ENCODE measurements at regions not wholly inside any gene's neighbourhood (a gene's known extent, or its start where the extent isn't known, plus 50 kb on each side); places are given as distances from the start of the nearest gene placed in this dataset.

DNA sequence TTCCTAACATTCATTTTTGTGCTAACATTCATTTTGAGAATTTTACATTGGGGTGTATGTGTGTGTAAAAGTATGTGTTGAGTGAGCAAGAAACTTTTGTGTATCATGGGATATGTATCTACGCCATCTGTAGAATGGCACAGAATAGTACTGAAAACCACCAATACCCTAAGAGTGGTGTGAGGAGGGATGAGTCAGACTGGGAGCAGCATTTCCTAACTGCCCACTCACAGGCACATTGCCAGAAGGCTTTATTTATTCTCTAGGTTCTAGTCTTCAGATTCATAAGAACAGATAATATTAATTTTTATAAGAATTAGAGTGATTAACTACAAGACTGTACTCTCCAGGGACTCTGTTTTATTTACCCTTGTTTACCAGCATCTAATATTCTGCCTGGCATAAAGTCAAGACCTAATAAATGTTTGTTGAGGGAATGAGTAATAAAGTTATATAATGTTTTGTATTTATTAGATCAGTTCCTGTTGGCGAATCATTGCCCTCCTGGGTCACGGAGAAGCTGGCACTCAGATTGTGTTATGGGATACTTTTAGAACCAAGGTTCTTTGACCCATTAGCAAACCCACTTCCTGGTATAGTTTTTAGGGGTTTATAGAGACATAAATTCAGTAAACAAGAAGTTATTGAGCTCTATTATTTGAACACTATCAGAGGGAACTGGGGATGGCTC lies 159.1 kb upstream of the PPP2R2B start:
- DNase-seq = peak; percentile 49

DNA sequence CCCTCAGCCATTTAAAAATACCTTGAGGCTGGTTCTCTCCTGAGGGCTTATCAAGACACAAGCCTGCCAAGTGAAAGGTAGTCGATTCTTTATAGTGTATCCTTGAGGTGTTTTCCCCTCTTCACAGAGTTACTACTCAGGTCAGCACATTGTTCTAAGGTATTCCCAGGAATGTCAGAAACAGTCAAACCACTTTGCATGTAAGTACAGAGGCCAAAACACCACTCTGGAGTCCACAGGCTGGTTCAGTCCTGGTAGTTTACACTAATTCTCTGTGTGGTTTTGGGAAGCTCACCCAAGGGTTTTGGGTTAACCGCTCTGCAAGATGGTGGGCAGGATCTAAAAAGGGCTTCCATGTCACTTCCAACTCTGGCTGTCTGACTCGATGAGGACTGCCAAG lies 162.3 kb upstream of the PPP2R2B start:
- no peak for DNase-seq

DNA sequence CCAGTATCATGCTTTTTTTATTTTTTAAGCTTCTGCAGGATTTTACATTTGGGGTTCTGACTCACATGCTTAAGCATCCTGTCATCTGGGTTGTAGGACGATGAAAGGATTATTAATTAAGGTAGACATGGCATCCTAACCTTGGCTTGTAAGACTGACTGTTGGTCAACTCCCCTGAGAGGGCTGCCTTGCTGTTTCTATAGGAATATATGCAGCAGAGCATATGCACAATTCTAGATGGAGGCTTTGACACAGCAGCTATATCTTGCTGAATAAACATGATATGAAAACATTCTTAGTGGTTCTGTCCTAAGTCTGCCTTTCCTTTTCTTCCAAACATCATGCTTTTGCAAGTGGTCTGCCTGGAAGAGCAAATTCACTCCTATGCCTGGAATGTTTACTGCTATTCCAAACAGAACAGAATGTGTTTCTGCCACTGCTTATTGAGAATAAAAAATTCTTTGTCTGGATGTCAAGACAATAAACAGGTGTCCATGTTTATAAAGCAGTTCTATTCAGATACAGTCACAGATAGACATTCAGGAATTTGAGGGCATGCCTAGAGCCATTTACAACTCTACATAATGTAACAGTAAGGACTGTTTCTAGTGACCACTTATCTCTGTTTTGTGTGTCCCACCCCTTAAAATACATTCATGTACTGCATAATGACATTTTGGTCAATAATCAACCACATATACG lies 166.2 kb upstream of the PPP2R2B start:
- DNase-seq = no peak

DNA sequence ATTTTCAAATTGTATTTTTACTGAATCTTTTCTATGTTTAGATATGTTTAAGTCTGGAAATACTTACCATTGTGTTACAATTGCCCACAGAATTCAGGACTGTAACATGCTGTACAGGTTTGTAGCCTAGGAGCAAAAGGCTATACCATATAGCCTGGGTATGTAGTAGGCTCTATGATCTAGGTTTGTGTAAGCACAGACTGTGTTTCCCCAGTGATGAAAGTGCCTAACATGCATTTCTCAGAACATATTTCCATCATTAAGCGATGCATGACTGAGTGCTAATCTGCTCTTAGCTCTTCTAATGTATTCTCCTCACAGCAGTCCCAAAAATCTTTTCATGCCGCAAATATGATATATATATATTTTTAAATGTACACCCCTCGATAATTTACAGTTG lies 166.7 kb upstream of the PPP2R2B start:
- DNase-seq = no peak

DNA sequence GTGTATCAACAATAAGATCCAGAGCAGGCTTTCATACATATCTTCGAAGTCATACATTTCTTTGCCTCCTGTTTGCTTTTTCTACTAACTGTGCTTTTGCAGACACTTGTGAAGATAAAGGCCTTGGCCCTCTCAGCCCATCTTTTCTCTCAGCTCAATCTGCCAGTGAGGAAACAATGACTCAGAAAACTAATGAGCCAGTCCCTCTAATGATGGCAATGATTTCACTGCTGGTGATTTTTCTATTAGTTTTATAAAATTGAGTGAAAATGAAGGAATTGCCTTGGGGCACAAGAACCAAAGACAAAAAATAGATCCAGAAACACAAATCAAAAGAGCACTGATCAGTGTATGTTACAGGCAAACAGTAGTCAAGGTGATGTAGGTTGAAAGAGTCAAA lies 167.7 kb upstream of the PPP2R2B start:
- no peak for DNase-seq

DNA sequence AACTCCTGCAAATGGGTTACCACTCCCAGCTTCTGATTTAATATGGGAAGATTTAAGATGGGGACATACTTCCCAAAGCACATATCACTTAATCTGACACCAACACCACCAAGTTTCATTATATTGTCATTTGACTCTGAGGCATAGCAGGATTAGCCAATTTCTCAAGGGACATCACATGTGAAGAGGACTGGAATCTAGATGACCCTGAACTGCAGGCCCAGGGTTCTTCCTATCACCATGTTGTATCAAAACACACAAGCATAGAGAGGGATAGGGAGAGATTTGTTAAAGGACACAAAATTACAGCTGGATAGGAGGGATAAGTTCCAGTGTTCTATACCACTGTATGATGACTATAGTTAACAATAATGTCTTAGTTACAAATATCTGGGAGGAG lies 168.3 kb upstream of the PPP2R2B start:
- DNase-seq = no peak

DNA sequence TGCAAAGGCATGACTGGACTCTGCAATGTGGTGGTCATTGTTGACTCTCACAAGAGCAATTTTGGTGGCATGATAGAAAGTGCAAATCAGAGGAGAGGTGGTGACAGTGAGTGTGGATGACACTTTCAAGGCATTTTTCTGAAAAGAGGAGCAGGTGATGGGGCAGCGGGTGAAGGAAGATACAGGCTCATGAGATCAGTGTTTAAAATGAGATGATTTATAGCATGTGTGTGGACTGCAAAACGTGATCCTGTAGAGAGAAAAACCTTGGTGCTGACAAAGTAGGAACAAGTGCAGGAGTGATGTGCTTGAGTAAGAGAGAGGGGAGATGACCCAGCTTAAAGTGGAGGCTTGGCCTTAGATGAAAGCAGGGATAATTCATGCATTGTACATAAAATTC lies 171.2 kb upstream of the PPP2R2B start:
- DNase-seq = no peak

DNA sequence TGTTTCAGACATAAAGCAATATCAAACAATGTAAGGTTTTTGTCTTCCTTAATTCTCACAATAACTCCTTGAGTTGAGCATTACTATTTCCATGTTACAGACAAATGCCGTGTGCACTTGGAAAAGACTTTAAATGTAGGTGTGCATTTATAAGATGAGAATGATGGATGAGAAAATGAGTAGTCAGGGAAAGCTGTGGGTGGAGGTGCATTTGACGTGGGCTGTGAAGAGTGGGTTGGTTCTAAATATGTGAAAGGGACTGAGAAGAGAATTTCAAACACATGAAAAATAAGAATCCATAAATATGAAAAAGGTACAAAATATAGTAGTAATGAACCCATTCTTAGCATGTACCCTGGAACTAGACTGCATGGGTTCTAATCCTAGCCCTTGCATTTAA lies 171.6 kb upstream of the PPP2R2B start:
- no peak for DNase-seq

DNA sequence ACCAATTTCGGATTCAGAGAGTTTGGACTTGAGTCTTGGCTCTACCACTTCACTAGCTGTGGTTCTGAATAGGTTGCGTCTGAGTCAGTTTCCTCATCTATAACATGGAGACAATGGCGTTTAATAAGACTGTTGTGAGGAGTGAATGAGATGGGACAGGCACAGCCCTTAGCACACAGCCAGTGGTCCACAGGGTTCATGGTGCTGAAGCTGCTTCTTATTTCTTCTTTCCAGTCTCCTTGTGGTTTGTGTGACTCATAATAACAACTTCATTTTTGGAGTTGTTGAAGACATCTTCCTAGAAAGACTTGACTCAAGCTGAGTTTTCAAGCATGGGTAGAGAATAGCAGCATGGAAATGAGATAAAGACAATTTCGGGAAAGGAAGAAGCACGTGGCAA lies 172.6 kb upstream of the PPP2R2B start:
- DNase-seq = peak; percentile 35

DNA sequence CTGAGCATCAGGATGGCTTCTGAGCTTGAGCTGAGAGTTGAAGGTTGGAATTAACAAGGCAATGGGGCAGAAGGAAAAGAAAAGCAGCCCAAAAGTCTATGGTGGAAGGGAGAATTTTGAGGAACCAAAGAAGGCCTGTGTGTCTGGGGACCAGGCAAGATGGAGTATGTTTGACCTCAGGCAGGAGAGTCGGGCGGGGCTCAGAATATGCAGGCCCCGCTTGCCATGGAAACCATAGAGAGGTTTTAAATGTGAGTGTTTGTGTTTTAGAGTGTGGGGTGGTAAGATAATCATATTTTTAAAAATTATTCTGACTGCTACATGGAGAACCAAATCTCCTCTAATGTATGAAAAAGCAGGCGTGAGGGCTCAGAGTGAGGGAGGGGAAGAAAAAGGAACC lies 174.0 kb upstream of the PPP2R2B start:
- no peak for DNase-seq

DNA sequence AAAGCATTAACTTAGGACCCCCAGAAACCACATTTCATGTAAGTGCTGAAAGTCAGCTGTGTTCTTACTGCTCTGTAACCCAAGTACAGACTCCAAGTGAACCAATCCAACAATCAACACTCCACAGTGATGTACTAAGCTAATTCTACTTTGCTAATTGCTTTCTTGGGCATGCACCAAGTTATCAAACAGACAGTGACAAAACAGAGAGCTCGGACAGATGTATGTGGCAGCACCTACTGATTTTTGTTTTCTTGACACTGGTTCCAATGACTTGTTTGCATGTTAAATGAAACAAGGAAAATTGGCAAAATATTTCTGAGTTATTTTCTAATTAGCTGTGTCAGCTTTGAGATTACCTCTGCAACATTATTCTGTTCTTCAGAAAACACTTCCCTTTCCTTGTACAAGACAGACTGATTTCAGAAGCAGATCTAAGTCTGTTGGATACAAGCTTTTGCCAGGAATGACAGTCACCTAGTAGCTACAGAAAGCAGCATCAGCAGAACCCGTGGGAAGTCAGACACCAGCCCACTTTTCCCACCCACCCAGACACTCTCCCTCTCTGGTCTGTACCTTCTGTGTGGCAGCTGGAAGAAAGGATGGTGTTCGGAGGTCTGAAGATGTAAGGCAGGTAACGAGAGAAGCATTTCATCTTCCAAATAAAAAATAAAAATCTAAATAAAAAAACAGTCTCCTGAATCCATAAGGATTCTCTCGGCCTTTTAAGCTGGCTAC lies 176.7 kb upstream of the PPP2R2B start:
- no peak for DNase-seq

DNA sequence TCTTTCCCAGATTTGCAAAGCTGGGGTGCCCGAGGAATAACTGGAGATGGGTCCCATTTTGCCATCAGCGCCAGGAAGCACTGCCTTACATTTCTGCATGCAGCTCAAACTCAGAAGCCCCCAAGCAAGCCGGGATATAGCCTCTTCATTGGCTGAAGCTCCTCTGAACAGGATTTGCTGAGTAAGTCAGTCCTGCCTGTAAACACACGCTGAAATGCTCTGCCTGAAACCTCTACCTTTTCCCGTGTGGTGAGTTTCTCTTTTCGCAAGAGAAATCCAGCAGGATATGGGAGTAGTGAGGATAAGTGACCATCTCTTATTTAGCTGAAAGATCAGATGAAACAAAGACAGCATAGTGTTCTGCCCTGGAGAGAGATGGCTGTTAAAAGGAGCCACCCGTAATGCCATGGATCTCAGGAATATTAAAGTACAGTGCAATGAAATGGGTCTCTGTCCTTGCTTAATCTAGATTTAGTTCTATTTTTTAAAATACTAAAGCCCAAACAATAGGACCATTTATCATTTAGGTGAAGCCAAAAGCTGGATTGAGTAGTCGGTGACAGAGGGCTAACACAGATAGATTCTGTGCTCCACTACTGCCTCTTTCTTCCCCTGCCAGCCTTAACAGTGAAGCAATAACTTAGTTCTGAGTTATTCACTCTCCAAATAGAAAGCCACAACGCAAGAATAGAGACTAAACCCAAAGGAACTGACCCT lies 177.5 kb upstream of the PPP2R2B start:
- no peak for DNase-seq

DNA sequence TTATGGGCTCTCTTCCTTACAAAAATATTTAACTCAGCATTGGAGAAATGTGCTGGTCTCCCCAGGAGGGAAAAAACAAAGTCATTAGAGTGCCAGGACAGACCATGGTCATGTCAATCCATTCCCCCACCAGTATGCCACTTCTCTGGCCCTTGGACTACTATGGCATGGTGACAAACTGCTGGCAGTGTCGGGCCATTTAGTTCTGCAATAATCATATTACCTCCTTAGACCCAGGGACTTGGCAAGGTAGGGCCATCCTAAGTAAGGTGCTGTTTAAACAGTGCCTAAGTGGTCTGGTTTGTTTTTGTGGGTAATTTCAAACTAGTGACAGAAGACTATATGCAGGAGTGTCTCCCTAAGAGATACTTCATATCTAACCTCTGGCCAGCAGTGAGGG lies 177.8 kb upstream of the STK32A start:
- no peak for DNase-seq

DNA sequence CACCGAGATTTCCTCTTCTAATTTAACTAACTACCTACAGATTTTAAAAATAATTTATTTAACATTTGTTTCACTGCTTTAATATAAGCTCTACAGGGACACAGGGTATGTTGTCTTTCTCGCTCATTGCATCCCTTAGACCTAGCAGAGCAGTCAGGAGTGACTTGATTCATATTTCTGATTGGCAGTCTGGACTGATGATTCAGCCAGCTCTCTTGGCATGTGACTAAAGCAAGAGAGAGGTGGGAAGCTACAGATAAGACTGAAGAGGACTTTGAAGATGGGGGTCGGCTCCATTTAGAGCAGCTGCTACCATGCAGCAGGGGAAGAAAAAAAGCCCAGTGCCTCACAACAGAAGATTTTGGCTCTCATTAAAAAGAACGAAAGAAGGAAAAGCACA lies 173.4 kb upstream of the STK32A start:
- DNase-seq = no peak

DNA sequence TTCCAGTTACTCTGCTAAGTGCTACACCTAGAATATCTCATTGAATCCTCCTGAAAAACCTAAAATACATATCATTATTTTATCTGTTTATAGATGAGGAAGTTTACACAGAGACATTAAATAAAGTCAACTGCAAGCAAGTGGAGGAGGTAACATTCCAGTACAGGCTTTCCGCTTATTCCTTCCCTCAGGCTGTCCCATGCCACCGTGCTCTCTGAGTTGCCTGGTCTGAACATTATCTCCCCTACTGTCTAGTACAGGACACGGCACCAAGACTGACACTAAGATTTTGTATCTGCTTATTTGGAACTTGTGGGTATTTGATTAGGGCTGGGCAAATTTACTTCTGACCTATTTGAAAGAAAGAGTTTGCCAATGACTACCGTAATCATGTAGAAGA lies 172.4 kb upstream of the STK32A start:
- no peak for DNase-seq

DNA sequence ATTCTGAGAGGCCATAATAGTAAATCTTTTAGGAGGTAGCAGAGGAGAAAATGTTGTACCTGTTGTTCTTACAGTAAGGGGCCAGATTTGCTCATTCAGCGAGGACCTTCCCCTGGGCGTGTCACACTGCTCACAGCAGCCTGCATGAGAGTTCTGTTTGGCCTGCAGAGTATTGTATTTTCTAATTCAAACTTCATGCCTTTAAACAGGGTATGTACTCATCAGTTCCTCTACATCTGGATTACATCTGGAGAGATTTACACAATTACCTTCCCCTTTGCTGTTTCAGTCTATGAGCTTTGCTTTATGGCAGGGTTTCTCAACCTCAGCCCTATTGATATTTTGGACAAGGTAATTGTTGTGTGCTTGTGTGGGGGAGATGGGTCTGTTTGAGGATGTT lies 170.9 kb upstream of the STK32A start:
- no peak for DNase-seq

DNA sequence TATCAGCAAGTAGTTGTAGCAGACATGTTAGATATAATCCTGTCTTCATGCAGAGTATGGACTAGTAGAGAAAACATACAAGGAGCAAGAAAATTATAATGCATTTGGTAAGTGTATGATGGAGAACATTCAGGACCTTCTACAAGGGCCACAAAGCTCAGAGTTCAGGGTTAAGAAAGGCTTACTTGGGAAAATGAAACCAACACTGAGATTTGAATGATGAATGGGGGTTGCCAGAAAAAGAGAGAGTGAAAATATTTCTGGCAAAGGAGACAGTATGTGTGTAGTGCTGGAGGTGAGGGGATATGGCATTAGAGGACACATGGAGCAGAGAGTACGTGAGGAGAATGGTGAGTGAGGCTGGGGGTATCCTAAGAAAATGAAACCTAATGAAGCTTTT lies 169.8 kb upstream of the STK32A start:
- no peak for DNase-seq

DNA sequence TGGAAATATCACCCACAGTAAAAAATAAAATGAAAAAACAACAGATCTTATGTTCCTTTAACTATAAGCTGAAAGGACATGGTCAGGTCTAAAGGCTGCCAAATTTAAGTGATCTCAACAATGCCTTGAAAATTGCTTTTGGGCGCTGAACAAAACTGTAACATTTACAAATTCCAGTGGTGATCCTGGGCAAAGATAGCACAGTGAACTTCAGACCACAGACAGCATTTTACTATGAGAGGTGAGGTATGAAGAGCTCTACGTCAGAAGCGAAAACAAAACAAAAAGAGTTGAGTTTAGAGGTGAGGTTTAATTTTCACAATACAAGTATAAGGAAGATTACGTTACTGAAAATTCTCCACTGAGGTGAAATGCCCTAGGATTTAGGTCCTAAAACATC lies 165.8 kb upstream of the STK32A start:
- no peak for DNase-seq

DNA sequence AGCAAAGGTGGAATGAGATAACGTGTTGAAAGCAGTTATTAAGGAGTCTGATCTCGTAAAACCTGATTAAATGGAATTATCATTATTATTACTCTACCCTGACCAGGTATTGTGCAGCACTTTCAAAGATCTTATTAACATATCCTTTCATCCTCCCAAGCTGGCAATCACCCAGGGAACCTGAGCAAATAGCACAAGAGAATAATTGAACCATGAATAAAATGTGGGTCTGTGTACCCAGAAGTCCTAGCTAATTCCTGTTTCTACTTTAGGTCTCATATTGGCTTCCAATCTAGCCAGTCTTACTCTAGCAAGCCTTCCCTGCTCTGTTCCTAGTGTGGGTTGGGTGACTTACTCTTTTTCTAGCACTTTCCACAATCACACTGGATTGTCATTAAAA lies 162.2 kb upstream of the STK32A start:
- DNase-seq = no peak

DNA sequence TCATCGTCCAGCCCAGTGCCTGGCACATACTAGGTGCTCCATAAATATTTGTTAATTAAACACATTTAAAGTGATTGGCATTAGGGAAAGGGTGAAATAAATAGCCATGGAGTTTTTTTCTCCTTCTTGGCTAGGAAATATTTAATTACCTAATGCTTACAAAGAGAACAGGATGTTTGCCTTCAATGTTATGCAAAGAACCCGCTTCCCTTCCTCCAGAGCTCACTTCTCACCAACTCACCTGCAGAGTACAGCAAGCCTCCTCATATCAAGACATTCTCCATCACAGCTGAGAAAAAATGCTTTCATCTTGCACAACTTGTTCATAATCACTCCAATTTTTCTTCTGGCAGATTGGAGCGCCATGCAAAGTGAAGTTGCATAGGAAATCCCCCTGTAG lies 161.7 kb upstream of the STK32A start:
- no peak for DNase-seq

DNA sequence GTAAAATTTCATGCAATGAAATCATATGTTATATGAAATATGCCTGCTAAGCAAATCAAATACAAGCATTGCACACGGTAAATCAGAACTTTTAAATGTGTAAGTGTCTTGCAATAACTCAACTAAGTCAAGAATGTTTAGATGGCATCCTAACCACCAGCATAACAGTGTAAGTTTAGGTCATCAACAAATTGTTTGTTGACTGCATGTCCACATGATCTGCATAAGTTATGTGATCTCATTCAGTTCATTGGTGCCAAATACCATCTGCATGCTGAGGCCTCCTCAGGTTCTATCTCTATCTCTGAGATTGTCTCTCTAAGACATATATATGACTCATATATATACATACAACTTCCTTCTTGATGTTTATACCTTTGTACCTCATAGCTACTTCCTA lies 159.6 kb upstream of the STK32A start:
- DNase-seq = no peak

DNA sequence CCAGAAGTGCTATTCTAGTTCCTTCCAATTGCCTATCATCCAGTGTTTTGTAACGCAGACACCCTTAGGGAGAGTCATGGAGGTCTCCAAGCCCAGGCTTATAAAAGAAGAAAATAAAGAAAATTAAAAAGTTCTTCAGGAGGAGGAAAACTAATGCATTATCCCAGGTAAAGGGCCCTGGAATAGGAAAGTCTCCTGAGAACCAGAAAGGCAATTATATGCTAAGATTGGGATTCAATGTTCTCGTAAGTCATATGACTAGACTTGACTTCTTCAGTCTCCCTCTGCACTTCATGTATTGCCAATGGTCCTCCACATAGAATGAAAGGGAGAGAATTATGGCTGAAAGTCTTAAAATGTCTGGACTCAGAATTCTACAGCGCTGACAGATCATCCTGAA lies 154.4 kb upstream of the STK32A start:
- DNase-seq = no peak

DNA sequence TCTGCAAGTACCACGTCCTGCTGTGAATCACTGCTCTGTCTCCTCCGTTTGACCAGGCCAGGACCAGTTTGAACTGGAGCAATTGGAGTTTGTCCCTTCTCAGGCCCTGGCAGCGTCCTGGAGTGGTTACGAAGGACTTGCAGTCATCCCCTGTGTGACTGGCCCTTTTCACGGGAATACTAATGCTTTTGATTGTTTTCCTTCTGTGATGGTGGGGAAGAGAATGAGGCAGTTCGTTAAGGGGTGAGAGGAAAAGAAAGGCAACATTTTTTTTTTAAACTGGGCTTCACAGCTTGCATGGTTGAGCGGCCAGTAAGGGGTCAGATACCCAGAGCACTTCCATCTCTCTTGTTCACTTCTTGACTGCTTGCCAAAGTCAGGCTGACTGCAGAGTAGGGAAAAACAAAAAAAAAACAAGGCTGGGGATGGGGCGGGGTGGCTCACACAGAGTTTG lies 153.5 kb upstream of the STK32A start:
- DNase-seq = no peak

Data from fibroblast of skin of back (primary cell).